ENCODE measurements at regions not wholly inside any gene's neighbourhood (a gene's known extent, or its start where the extent isn't known, plus 50 kb on each side); places are given as distances from the start of the nearest gene placed in this dataset.

DNA sequence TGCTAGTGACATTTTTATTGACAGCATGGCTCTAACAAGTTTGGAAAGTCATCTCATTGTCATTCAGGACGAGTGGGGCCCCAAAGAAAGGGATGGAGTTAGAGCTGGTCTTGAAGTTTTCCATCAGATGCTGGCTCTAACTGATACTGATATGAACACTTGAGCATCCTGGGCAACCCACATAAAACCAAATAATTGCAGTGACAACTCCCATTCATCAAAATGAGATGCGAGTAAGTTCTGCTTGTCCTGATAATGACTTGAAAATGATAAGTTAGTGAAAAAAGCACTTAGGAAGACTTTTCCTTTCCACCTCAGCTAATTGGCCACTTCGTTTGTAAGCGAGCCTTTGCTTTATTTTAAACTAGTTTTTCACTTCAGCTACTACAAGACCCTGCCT, 147.6 kb downstream of the SP3 start:
- Mint-ChIP-seq H3K9me3 (no peaks in the 10 kb centered on the region), H3K36me3 (no peaks in the 10 kb centered on the region), H3K4me3 (no peak overlapping the region), H3K27me3 (peaks cover 20 to 32% of the 10 kb centered on the region in 2 donors), H3K27ac (no peak overlapping the region), H3K4me1 (no peaks in the 10 kb centered on the region)
- DNase-seq (no peak), ATAC-seq (replicated peaks) (no peak)

DNA sequence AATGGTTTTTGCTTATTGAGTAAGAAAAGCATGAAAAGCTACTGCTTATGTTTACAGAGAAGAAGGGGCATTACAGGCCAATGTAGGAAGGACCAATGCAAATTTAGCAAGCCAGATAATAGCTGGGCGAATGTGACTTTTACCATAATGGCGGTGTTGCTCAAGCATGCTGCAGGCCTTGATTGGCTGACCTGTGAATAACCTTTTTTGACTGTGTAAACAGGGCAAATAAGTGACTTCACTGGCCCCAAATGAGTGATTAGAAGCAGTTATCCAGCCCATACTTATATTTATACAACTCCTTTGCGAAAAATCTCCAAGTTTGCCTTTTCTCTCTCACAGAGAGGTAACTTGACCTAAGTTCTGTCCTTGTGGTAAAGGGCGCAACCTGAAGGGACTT, 146.9 kb downstream of the SP3 start:
- no peaks in the 10 kb centered on the region for H3K36me3 Mint-ChIP-seq
- no peak overlapping the region for H3K4me3 Mint-ChIP-seq
- peaks cover 20 to 32% of the 10 kb centered on the region in 2 donors for H3K27me3 Mint-ChIP-seq
- no peak for DNase-seq
- H3K9me3 Mint-ChIP-seq = no peaks in the 10 kb centered on the region
- no peak for ATAC-seq (replicated peaks)
- no peak overlapping the region for H3K27ac Mint-ChIP-seq
- peaks cover 3 to 5% of the 10 kb centered on the region in 2 donors for H3K4me1 Mint-ChIP-seq

DNA sequence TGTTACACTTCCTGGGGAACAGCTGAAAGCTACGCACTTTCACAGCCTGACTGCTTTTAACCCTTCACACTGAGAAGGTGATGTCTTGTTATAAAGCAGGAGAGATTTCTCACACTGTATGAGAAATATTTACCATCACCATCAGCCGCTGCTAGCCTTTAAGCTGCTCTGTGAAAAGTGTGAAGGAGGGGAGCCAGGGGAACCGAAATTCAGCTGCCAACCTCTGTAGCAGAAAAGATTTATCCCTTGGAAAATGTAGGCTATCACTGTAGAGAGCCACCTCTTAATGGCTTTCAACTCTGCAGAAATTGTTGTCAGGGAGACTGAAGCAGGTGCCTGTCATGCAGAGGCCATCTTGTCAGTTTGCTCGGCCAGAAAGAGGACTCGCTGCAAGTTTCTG, 145.3 kb downstream of the SP3 start:
- no peak for DNase-seq
- H3K27ac Mint-ChIP-seq = no peak overlapping the region
- no peak for ATAC-seq (replicated peaks)
- peaks cover 20 to 32% of the 10 kb centered on the region in 2 donors for H3K27me3 Mint-ChIP-seq
- H3K9me3 Mint-ChIP-seq = no peaks in the 10 kb centered on the region
- H3K36me3 Mint-ChIP-seq = no peaks in the 10 kb centered on the region
- peaks cover 3 to 6% of the 10 kb centered on the region in 2 donors for H3K4me1 Mint-ChIP-seq
- H3K4me3 Mint-ChIP-seq = no peak overlapping the region

DNA sequence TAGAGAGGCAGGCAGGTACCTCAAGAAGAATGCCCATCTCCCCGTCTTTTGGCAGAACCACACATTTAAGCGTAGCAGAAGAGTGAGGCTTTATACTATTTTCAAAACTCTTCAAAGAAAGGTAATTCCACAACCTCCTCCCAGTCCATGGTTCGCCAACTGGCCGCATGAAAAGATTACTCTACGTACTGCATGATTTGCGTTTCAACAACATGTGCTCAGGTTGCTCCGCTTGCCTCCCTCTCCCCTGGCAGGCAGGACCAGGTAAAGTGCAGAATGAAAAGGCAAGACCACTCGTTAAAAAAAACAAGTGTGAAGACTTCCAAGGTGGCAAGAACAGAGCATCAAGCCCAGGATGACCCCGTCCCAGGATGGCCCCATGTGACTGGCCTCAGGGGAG, 143.7 kb downstream of the SP3 start:
- Mint-ChIP-seq H3K4me3 (no peak overlapping the region), H3K27ac (no peak overlapping the region), H3K27me3 (peaks cover 28 to 30% of the 10 kb centered on the region in 2 donors), H3K4me1 (peaks cover 3 to 6% of the 10 kb centered on the region in 2 donors), H3K36me3 (no peaks in the 10 kb centered on the region), H3K9me3 (no peaks in the 10 kb centered on the region)
- ATAC-seq (replicated peaks) = no peak
- DNase-seq = no peak

DNA sequence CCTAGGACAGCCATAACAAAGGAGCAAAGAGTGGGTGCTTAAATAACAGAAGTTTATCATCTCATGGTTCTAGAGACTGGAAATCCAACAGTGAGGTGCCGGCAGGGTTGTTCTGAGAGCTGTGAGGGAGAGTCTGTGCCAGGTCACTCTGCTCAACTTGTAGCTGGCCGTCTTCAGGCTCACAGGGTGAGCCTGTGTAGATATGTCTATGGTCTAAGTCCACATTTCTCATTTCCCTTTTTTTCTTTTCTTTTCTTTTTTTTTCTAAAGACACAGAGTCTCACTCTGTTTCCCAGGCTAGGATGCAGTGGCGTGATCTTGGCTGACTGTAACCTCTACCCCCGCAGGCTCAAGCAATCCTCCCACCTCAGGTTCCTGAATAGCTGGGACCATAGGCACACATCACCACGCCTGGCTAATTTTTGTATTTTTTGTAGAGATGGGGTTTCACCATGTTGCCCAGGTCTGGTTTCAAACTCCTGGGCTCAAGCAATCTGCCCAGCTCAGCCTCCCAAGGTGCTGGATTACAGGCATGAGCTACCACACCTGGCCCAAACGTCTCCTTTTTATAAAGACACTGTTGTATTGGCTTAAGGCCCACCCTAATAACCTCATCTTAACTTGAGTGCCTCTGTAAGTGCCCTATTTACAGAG, 142.2 kb downstream of the SP3 start:
- Mint-ChIP-seq H3K27me3 (peaks cover 31 to 33% of the 10 kb centered on the region in 2 donors), H3K4me1 (peaks cover 3 to 6% of the 10 kb centered on the region in 2 donors), H3K4me3 (no peak overlapping the region), H3K9me3 (no peaks in the 10 kb centered on the region), H3K36me3 (no peaks in the 10 kb centered on the region), H3K27ac (peak overlapping the region; percentile 44)
- no peak for DNase-seq
- peak; percentile 50 to 68 for ATAC-seq (replicated peaks)

DNA sequence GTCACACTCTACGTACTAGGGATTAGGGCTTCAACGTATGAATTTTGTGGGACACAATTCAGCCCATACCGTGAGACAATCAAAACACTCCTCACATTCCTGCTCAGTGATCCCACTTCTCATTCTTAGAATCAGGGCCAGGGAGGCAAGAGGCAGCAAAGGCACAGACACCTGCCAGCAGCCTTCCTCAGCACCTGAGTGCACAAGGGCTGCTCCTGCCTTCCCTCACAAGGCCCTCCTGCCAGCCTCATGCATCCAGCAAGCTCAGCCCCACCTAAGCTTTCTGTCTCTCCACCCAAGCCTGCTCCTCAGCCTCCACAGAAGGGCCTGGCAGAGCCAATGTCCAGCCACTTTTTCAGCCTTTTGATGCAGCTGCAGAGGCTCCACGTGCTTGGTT, 141.6 kb downstream of the SP3 start:
- ATAC-seq (replicated peaks) = no peak
- Mint-ChIP-seq H3K9me3 (no peaks in the 10 kb centered on the region), H3K27me3 (peaks cover 35 to 39% of the 10 kb centered on the region in 2 donors), H3K4me1 (peaks cover 3 to 6% of the 10 kb centered on the region in 2 donors), H3K27ac (no peak overlapping the region), H3K4me3 (no peak overlapping the region), H3K36me3 (no peaks in the 10 kb centered on the region)
- DNase-seq = no peak

DNA sequence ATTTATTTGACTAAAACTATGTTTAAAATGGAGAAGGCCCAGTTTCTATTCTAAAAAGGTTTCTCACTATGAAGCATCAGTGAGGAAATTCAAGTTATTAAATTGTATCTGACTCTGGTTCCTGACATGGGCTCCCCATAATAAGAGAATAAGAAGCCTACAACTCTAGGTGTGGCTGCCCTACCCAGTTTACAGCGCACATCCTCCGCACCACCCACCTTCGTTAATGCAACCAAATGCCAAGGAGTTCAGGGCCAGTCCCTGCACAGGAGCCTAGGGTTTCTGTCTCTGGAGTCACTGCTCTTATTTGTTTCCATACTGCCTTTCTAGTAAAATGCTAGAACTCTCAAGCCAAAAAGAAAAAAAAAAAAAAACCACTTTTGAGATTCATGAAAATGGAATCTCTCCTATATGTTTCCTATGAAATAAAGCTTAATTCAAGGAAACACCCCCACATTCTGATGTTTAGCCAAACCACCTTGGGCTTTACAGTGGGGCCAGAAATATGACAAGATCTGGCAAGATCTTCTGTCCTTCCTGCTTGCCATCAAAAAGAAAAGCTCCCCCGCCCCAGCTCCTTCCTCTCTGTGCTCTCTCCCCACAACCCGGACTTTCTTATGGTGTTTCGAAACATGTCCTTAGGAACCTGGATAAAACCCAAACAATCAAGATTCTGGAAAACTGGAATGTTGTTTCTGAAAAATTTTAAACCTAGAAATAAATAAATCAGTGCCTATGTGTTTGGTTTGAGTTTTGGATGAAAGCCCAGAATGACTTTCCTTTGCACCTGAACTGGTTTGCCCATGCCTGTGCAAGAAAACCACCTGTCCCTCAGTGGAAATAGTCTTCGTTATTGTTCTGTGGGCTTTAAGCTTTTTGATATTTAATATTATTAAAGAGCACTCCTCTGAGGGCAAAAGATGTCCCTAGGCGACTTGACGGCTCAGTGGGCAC, 136.7 kb downstream of the SP3 start:
- Mint-ChIP-seq H3K4me3 (no peak overlapping the region), H3K27ac (no peak overlapping the region), H3K9me3 (no peaks in the 10 kb centered on the region), H3K4me1 (no peaks in the 10 kb centered on the region), H3K27me3 (peaks cover 15 to 22% of the 10 kb centered on the region in 2 donors), H3K36me3 (no peaks in the 10 kb centered on the region)
- ATAC-seq (replicated peaks) (no peak), DNase-seq (no peak)

DNA sequence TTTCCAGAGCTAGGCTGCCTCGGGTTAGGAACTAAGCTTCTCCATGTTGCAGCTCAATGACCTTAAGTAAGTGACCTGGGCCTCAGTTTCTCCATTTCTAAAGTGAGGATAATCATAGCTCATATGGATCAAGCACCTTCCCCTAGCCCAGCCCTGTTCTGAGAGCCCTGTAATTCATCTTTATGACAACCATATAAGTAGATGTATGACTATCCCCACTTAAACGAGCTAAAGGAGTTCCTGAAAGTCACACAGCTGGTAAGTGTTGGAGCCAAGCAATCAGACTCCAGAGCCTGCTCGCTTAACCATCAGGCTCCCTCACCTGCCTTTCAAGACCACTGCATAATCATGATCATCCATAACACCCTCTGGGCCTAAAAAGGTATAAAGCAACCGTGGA, 135.4 kb downstream of the SP3 start:
- H3K27ac Mint-ChIP-seq = no peak overlapping the region
- H3K27me3 Mint-ChIP-seq = peaks cover 15 to 27% of the 10 kb centered on the region in 2 donors
- no peak for DNase-seq
- no peaks in the 10 kb centered on the region for H3K36me3 Mint-ChIP-seq
- H3K9me3 Mint-ChIP-seq = no peaks in the 10 kb centered on the region
- no peak overlapping the region for H3K4me3 Mint-ChIP-seq
- no peaks in the 10 kb centered on the region for H3K4me1 Mint-ChIP-seq
- no peak for ATAC-seq (replicated peaks)

DNA sequence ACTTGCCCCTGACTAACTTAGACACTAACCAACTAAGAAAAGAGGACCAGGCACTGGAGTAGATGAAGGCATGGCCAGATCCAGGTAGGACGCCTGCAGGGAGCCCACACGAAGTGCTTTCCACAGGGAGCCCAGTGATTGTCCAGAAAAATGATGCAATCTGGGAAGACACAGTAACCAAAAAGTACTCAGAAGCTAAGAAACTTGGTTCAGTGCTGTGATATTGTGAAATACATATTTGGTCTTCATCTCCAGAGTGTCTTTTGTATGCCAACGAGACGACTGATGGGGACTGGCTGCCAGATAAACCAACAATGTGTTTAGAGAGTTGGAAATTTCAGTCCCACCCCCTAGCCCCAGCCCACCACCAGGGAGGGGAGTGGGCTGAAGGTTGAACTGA, 135.0 kb downstream of the SP3 start:
- DNase-seq (no peak), ATAC-seq (replicated peaks) (no peak)
- H3K36me3 Mint-ChIP-seq = no peaks in the 10 kb centered on the region
- no peaks in the 10 kb centered on the region for H3K4me1 Mint-ChIP-seq
- peaks cover 15 to 28% of the 10 kb centered on the region in 2 donors for H3K27me3 Mint-ChIP-seq
- no peak overlapping the region for H3K27ac Mint-ChIP-seq
- H3K9me3 Mint-ChIP-seq = no peaks in the 10 kb centered on the region
- H3K4me3 Mint-ChIP-seq = no peak overlapping the region

DNA sequence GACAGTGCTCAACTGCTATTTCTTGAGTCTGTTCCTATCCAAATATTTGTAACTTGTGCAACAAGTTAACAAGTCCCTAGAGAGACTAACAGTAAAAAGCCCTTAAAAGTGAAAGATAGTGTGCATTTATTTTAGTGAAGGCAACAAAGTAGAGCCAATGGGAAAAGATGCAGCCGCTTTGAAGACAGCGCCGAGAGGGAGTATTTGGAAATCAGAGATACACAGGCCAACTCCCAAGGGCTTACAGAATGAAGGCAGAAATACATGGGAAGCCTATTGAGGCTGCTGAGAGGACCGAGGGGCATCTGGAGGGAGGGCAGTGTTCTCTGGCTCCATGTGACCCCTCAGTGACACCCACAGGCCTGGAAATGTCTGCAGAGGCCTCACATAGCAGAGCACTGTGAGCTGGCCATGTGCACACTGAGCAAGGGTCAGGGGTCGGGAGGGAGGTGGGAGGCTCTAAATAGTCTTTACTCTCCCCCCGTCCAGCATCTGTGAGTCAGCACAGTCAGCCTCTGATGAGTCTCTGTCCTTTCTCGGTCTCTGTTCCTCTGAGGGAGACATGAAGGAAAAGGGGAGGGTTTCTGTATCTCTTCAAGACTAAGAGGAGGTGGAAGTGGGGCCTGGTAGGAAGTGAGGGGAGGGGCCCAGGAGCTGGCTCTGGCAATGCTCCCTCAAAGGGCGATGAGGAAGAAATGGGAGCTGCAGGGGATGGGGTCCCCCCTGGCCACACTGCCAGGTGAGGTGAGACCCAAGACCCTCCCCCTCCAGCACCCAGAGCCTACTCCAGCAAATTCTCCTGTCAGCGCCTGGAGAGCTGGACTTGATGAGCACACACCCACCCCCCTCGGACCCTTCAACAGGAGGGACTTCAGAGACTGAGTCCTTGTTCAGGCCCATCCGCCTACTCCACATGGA, 133.6 kb downstream of the SP3 start:
- ATAC-seq (replicated peaks) (no peak), DNase-seq (no peak)
- H3K4me1 Mint-ChIP-seq = no peaks in the 10 kb centered on the region
- H3K9me3 Mint-ChIP-seq = no peaks in the 10 kb centered on the region
- H3K4me3 Mint-ChIP-seq = no peak overlapping the region
- H3K36me3 Mint-ChIP-seq = no peaks in the 10 kb centered on the region
- H3K27me3 Mint-ChIP-seq = peaks cover 4 to 20% of the 10 kb centered on the region in 2 donors
- H3K27ac Mint-ChIP-seq = no peak overlapping the region

DNA sequence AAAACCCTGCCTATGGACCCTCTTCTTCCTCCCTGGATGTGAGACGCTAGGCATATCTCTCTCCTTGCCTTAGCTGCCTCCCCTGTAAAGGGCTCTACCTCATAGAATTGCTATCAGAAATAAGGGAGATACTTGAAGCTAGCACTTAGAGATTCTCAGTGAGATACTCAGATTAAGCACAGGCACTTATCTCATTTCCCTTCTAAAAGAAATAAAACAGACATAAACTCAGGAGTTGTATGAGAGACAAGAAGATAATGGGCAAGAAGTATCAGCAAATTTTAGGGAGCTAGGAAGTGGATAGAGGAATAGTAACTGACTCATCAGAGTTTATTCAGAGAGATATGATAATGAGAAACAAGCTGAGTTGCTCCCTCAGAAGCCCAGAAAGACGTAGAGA, 131.0 kb downstream of the SP3 start:
- Mint-ChIP-seq H3K27ac (no peak overlapping the region), H3K36me3 (no peaks in the 10 kb centered on the region), H3K4me1 (no peaks in the 10 kb centered on the region), H3K27me3 (peaks cover 0 to 6% of the 10 kb centered on the region in 2 donors), H3K9me3 (no peaks in the 10 kb centered on the region), H3K4me3 (no peak overlapping the region)
- DNase-seq (no peak), ATAC-seq (replicated peaks) (no peak)

DNA sequence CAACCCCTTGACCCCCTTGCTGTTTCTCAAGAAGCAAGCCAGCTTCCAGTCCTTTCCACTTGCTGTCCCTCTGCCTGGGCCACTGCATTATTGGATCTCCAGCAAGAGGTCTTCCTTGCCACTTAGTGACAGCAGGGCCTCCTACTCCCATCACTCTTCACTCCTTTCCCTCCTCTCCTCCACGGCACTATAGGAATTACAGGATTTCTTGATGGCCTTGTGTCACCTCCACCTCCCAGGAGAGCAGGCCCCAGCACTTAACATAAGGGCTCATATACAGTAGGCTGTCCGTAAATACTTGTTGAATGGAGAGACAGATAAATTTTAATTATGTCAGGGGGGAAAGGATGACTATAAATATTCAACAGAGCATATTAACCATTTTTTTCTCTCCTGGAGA, 129.4 kb downstream of the SP3 start:
- Mint-ChIP-seq H3K9me3 (no peaks in the 10 kb centered on the region), H3K27ac (no peak overlapping the region), H3K4me1 (no peaks in the 10 kb centered on the region), H3K4me3 (no peak overlapping the region), H3K27me3 (peaks cover 3 to 6% of the 10 kb centered on the region in 2 donors), H3K36me3 (no peaks in the 10 kb centered on the region)
- DNase-seq = no peak
- no peak for ATAC-seq (replicated peaks)

DNA sequence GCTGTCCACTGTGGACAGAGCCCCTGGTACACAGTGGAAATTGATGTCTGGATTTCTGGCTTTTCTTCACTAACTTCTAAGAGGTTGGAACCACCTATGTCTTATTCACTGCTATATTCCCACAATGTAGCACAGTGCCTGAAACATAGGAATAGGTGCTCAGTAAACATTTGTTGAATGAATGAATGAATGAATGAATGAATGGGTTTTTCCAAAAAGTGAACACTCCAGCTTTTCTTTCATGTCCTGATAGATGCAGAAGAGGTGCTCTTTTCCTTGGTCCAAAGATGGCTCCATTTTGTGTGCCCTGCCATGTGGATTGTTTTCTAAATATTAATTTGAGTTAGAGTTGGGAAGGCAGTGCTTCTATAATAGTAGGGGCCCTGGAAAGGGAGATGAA, 124.1 kb downstream of the SP3 start:
- no peak for ATAC-seq (replicated peaks)
- no peaks in the 10 kb centered on the region for H3K9me3 Mint-ChIP-seq
- no peak for DNase-seq
- peaks cover 6 to 17% of the 10 kb centered on the region in 2 donors for H3K27me3 Mint-ChIP-seq
- H3K27ac Mint-ChIP-seq = no peak overlapping the region
- H3K4me1 Mint-ChIP-seq = no peaks in the 10 kb centered on the region
- H3K4me3 Mint-ChIP-seq = no peak overlapping the region
- H3K36me3 Mint-ChIP-seq = no peaks in the 10 kb centered on the region

DNA sequence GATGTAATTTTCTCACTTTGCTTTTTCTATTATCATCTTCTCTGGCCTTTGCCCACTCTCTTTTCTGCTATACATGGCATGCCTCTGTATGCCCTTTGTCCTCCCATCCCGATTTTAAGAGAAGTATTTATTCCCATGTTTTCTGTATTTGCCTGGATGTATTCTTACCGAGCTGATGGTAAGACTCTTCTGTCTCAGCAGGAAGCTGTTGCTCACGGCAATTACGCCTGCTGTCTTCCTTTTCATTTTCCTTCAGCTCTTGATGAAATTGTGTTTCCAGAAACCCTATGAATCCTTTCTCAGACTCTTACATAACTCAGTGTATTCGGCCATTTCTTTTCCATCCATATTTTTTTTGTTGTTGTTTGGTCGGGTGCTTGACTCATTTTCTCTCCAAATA, 121.6 kb downstream of the SP3 start:
- ATAC-seq (replicated peaks) (no peak), DNase-seq (no peak)
- Mint-ChIP-seq H3K4me1 (no peaks in the 10 kb centered on the region), H3K36me3 (peaks cover 0 to 1% of the 10 kb centered on the region in 2 donors), H3K4me3 (no peak overlapping the region), H3K27ac (no peak overlapping the region), H3K27me3 (peaks cover 17 to 26% of the 10 kb centered on the region in 2 donors), H3K9me3 (peaks cover 0 to 3% of the 10 kb centered on the region in 2 donors)

All from stimulated activated naive B cell treated with anti-CD40 and anti-IgM and Interleukin-4, amounts not matched to agents 10 μg/mL and 1 μg/mL and 100 μg/mL, for 72 hours (primary cell).